ENCODE measurements at regions not wholly inside any gene's neighbourhood (a gene's known extent, or its start where the extent isn't known, plus 50 kb on each side); places are given as distances from the start of the nearest gene placed in this dataset.

GRCh38 chr5:44443172-44443571, 54.0 kb upstream of the FGF10 start:
- TF ChIP-seq CTCF (conservative IDR thresholded peaks at IDR 0.05; ENCODE audit: low read depth, low read length) (no peak), POLR2A (IDR thresholded peaks at IDR 0.05; ENCODE audit: low read depth, low read length) (no peak), SMC3 (IDR thresholded peaks at IDR 0.05; ENCODE audit: low read depth, low read length) (no peak), USF2 (IDR thresholded peaks at IDR 0.05; ENCODE audit: low read depth, low read length) (no peak), FOS (IDR thresholded peaks at IDR 0.05; ENCODE audit: low read depth, low read length) (no peak), MAFK (IDR thresholded peaks at IDR 0.05; ENCODE audit: low read depth, low read length) (no peak), RFX5 (IDR thresholded peaks at IDR 0.05; ENCODE audit: low read depth, low read length) (no peak), RAD21 (IDR thresholded peaks at IDR 0.05; ENCODE audit: low read length) (no peak), MXI1 (IDR thresholded peaks at IDR 0.05; ENCODE audit: borderline replicate concordance, low read depth, low read length) (no peak), ELK1 (IDR thresholded peaks at IDR 0.05; ENCODE audit: borderline replicate concordance, low read depth, low read length) (no peak)

Data from IMR-90 (cell line).